SK-N-SH treated with all-trans-retinoic acid at 6 μM for 48 hours (cell line): ENCODE measurements at regions not wholly inside any gene's neighbourhood (a gene's known extent, or its start where the extent isn't known, plus 50 kb on each side); places are given as distances from the start of the nearest gene placed in this dataset.

Experiments
- ATAC-seq: fragments of 200-7000 bp; cut with Tn5 transposase; 3 replicates; pipeline ENCODE4 v1.9.1; 2020; ENCODE audit warnings: mild to moderate bottlenecking, moderate library complexity
- ARNTL ChIP-seq: fragments of 450-650 bp; formaldehyde crosslinking; IDR thresholded peaks from 2 replicates; pipeline ENCODE4 v1.5.0; 2020; ENCODE audit warnings: low read depth, mild to moderate bottlenecking, moderate library complexity, borderline replicate concordance
- BACH2 ChIP-seq: fragments of 250-450 bp; sonication (Bioruptor Pico); IDR thresholded peaks from 2 replicates; pipeline ENCODE4 v1.9.0; 2021; ENCODE audit warnings: mild to moderate bottlenecking, borderline replicate concordance
- CREB5 ChIP-seq: fragments of 250-450 bp; sonication (Bioruptor Pico); IDR thresholded peaks from 2 replicates; pipeline ENCODE4 v1.5.1; 2020; ENCODE audit warnings: low read depth, mild to moderate bottlenecking, moderate library complexity
- CSDC2 ChIP-seq: fragments of 250-450 bp; sonication (Bioruptor Pico); IDR thresholded peaks from 2 replicates; pipeline ENCODE4 v1.5.0; 2020; ENCODE audit warnings: mild to moderate bottlenecking, moderate library complexity
- CSRNP3 ChIP-seq: fragments of 250-450 bp; sonication (Bioruptor Pico); IDR thresholded peaks from 2 replicates; pipeline ENCODE4 v1.5.1; 2021; ENCODE audit warnings: mild to moderate bottlenecking, moderate library complexity
- ESRRG ChIP-seq: fragments of 250-450 bp; sonication (Bioruptor Pico); IDR thresholded peaks from 2 replicates; pipeline ENCODE4 v1.6.1; 2021; ENCODE audit warnings: mild to moderate bottlenecking
- GLIS3 ChIP-seq: fragments of 250-450 bp; sonication (Bioruptor Pico); IDR thresholded peaks from 2 replicates; pipeline ENCODE4 v1.5.0; 2020; ENCODE audit warnings: mild to moderate bottlenecking, moderate library complexity
- ISL1 ChIP-seq: fragments of 250-450 bp; sonication (Bioruptor Pico); IDR thresholded peaks from 2 replicates; pipeline ENCODE4 v2.1.2; 2022; ENCODE audit warnings: mild to moderate bottlenecking, moderate library complexity
- OSR1 ChIP-seq: fragments of 250-450 bp; sonication (Bioruptor Pico); IDR thresholded peaks from 2 replicates; pipeline ENCODE4 v1.8.0; 2022; ENCODE audit warnings: moderate library complexity, mild to moderate bottlenecking, inconsistent platforms
- PATZ1 ChIP-seq: fragments of 250-450 bp; sonication (Bioruptor Pico); IDR thresholded peaks from 2 replicates; pipeline ENCODE4 v1.8.0; 2020; ENCODE audit warnings: mild to moderate bottlenecking, moderate library complexity, borderline replicate concordance
- PPARA ChIP-seq: fragments of 250-450 bp; sonication (Bioruptor Pico); IDR thresholded peaks from 2 replicates; pipeline ENCODE4 v1.5.0; 2020; ENCODE audit warnings: mild to moderate bottlenecking, borderline replicate concordance
- RARB ChIP-seq: fragments of 250-450 bp; sonication (Bioruptor Pico); IDR thresholded peaks from 2 replicates; pipeline ENCODE4 v1.8.0; 2021; ENCODE audit warnings: mild to moderate bottlenecking, moderate library complexity
- SNAI2 ChIP-seq: fragments of 250-450 bp; sonication (Bioruptor Pico); IDR thresholded peaks from 2 replicates; pipeline ENCODE4 v1.5.0; 2020; ENCODE audit warnings: mild to moderate bottlenecking, moderate library complexity
- TCF4 ChIP-seq: fragments of 250-450 bp; sonication (Bioruptor Pico); IDR thresholded peaks from 2 replicates; pipeline ENCODE4 v1.8.0; 2021; ENCODE audit warnings: mild to moderate bottlenecking, moderate library complexity, borderline replicate concordance
- TOX ChIP-seq: fragments of 250-450 bp; sonication (Bioruptor Pico); IDR thresholded peaks from 2 replicates; pipeline ENCODE4 v1.8.0; 2021; ENCODE audit warnings: mild to moderate bottlenecking, moderate library complexity, borderline replicate concordance
- TSHZ2 ChIP-seq: fragments of 250-450 bp; sonication (Bioruptor Pico); IDR thresholded peaks from 2 replicates; pipeline ENCODE4 v1.5.0; 2020; ENCODE audit warnings: mild to moderate bottlenecking, moderate library complexity
- ZC3H10 ChIP-seq: fragments of 250-450 bp; sonication (Bioruptor Pico); IDR thresholded peaks from 2 replicates; pipeline ENCODE4 v1.5.1; 2021; ENCODE audit warnings: mild to moderate bottlenecking, moderate library complexity
- ZFP3 ChIP-seq: fragments of 250-450 bp; sonication (Bioruptor Pico); IDR thresholded peaks from 2 replicates; pipeline ENCODE4 v1.5.0; 2020; ENCODE audit warnings: mild to moderate bottlenecking, moderate library complexity
- ZFP30 ChIP-seq: fragments of 450-650 bp; formaldehyde crosslinking; IDR thresholded peaks from 2 replicates; pipeline ENCODE4 v1.5.0; 2022; ENCODE audit warnings: mild to moderate bottlenecking, moderate library complexity
- ZNF565 ChIP-seq: fragments of 450-650 bp; formaldehyde crosslinking; conservative IDR thresholded peaks from 2 replicates; pipeline ENCODE4 v1.5.0; 2020; ENCODE audit warnings: low read depth, mild to moderate bottlenecking, moderate library complexity
- ZNF70 ChIP-seq: fragments of 450-650 bp; formaldehyde crosslinking; IDR thresholded peaks from 2 replicates; pipeline ENCODE4 v1.5.0; 2020; ENCODE audit warnings: mild to moderate bottlenecking, moderate library complexity
- ZNF8 ChIP-seq: fragments of 450-650 bp; formaldehyde crosslinking; IDR thresholded peaks from 2 replicates; pipeline ENCODE4 v1.5.0; 2020; ENCODE audit warnings: mild to moderate bottlenecking, moderate library complexity
- TF ChIP-seq, protein P1 (sequence below): fragments of 250-450 bp; sonication (Bioruptor Pico); IDR thresholded peaks from 2 replicates; pipeline ENCODE4 v1.8.0; 2021; ENCODE audit warnings: low read depth, mild to moderate bottlenecking, moderate library complexity, borderline replicate concordance

- TF ChIP-seq CREB5 (CRISPR knock-in tag) = no peak
- no peak for TF ChIP-seq BACH2 (CRISPR knock-in tag)
- TF ChIP-seq ZNF70 (CRISPR knock-in tag) = no peak
- no peak for TF ChIP-seq CSDC2 (CRISPR knock-in tag)
- TF ChIP-seq ZFP3 (CRISPR knock-in tag) = no peak
These were observed 90.9 kb upstream of the HDDC2 start (continued) for GRCh38 chr6:125392682-125393081.

GRCh38 chr6:125393449-125393858, 91.7 kb upstream of the HDDC2 start:
- no peak for ATAC-seq
- TF ChIP-seq ZFP30 = no peak
- TF ChIP-seq TSHZ2 (CRISPR knock-in tag) = no peak
- TF ChIP-seq GLIS3 = no peak
- TF ChIP-seq ZC3H10 (CRISPR knock-in tag) = no peak
- no peak for TF ChIP-seq ESRRG (CRISPR knock-in tag)
- TF ChIP-seq RARB (CRISPR knock-in tag) = no peak
- no peak for TF ChIP-seq TOX (CRISPR knock-in tag)
- no peak for TF ChIP-seq PPARA (CRISPR knock-in tag)
- no peak for TF ChIP-seq ZNF70 (CRISPR knock-in tag)
- no peak for TF ChIP-seq PATZ1 (CRISPR knock-in tag)
- TF ChIP-seq ZFP3 (CRISPR knock-in tag) = no peak
- TF ChIP-seq ZNF565 (CRISPR knock-in tag) = no peak
- TF ChIP-seq CSRNP3 (CRISPR knock-in tag) = no peak
- no peak for TF ChIP-seq CREB5 (CRISPR knock-in tag)
- TF ChIP-seq ZNF8 (CRISPR knock-in tag) = no peak
- TF ChIP-seq, protein P1, sequence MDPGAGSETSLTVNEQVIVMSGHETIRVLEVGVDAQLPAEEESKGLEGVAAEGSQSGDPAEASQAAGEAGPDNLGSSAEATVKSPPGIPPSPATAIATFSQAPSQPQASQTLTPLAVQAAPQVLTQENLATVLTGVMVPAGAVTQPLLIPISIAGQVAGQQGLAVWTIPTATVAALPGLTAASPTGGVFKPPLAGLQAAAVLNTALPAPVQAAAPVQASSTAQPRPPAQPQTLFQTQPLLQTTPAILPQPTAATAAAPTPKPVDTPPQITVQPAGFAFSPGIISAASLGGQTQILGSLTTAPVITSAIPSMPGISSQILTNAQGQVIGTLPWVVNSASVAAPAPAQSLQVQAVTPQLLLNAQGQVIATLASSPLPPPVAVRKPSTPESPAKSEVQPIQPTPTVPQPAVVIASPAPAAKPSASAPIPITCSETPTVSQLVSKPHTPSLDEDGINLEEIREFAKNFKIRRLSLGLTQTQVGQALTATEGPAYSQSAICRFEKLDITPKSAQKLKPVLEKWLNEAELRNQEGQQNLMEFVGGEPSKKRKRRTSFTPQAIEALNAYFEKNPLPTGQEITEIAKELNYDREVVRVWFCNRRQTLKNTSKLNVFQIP = no peak
- no peak for TF ChIP-seq ARNTL
- no peak for TF ChIP-seq ISL1 (CRISPR knock-in tag)
- no peak for TF ChIP-seq TCF4 (CRISPR knock-in tag)

- no peak for ATAC-seq
- TF ChIP-seq ZNF8 (CRISPR knock-in tag) (no peak), ZFP30 (no peak), SNAI2 (CRISPR knock-in tag) (no peak), ARNTL (no peak), GLIS3 (no peak), RARB (CRISPR knock-in tag) (no peak), PPARA (CRISPR knock-in tag) (no peak), BACH2 (CRISPR knock-in tag) (no peak), ISL1 (CRISPR knock-in tag) (no peak), ZFP3 (CRISPR knock-in tag) (no peak), OSR1 (no peak)
- TF ChIP-seq, protein P1 = no peak
- TF ChIP-seq, all 23 proteins: peak for 0
These were observed 105.0 kb upstream of the HDDC2 start for GRCh38 chr6:125406741-125407140.
